MM.1S (cell line): ENCODE measurements at regions not wholly inside any gene's neighbourhood (a gene's known extent, or its start where the extent isn't known, plus 50 kb on each side); places are given as distances from the start of the nearest gene placed in this dataset.

ENCODE experiments used
- DNase-seq: peaks from one replicate; pipeline ENCODE4 v3.0.0-alpha.2; 2015
- H2AFZ ChIP-seq: fragments of 300-600 bp; sonication (generic); 2 replicates; pipeline ENCODE4 v1.6.0; 2016; ENCODE audit warnings: antibody characterized with exemption, low read length
- H3F3A ChIP-seq: fragments of 300-600 bp; sonication (generic); 2 replicates; pipeline ENCODE4 v1.6.1; 2016; ENCODE audit warnings: mild to moderate bottlenecking, antibody characterized with exemption, low read length, moderate library complexity, mixed read lengths; ENCODE audit not compliant: insufficient read depth
- H3K27ac ChIP-seq: fragments of 300-600 bp; sonication (generic); 2 replicates; pipeline ENCODE4 v1.5.1; 2016; ENCODE audit warnings: mild to moderate bottlenecking, low read length
- H3K27me3 ChIP-seq: fragments of 300-600 bp; sonication (generic); replicated peaks from 2 replicates; pipeline ENCODE4 v1.6.0; 2016; ENCODE audit warnings: low read length; ENCODE audit not compliant: insufficient read depth
- H3K36me3 ChIP-seq: fragments of 300-600 bp; sonication (generic); replicated peaks from 2 replicates; pipeline ENCODE4 v1.6.1; 2016; ENCODE audit warnings: mild to moderate bottlenecking, low read length, mixed read lengths; ENCODE audit not compliant: insufficient read depth
- H3K4me1 ChIP-seq: fragments of 300-600 bp; sonication (generic); 2 replicates; pipeline ENCODE4 v1.6.1; 2016; ENCODE audit warnings: low read length, mixed read lengths
- H3K4me2 ChIP-seq: fragments of 300-600 bp; sonication (generic); 2 replicates; pipeline ENCODE4 v1.6.0; 2016; ENCODE audit warnings: low read depth, low read length
- H3K4me3 ChIP-seq: fragments of 300-600 bp; sonication (generic); 2 replicates; pipeline ENCODE4 v1.5.1; 2016; ENCODE audit warnings: low read length, mixed read lengths
- H3K79me2 ChIP-seq: fragments of 300-600 bp; sonication (generic); 2 replicates; pipeline ENCODE4 v1.6.1; 2016; ENCODE audit warnings: mixed run types, low read length, mixed read lengths
- H3K9ac ChIP-seq: fragments of 300-600 bp; sonication (generic); 2 replicates; pipeline ENCODE4 v1.6.1; 2016; ENCODE audit warnings: low read length, mixed read lengths
- H3K9me2 ChIP-seq: fragments of 300-600 bp; sonication (generic); replicated peaks from 2 replicates; pipeline ENCODE4 v1.6.1; 2016; ENCODE audit warnings: mild to moderate bottlenecking, low read length, mixed read lengths; ENCODE audit not compliant: insufficient read depth
- H3K9me3 ChIP-seq: fragments of 300-600 bp; sonication (generic); replicated peaks from 2 replicates; pipeline ENCODE4 v1.6.1; 2016; ENCODE audit warnings: mild to moderate bottlenecking, low read length, mixed read lengths; ENCODE audit not compliant: insufficient read depth
- H4K20me1 ChIP-seq: fragments of 300-600 bp; sonication (generic); 2 replicates; pipeline ENCODE4 v1.6.1; 2016; ENCODE audit warnings: mild to moderate bottlenecking, low read length, moderate library complexity, mixed read lengths; ENCODE audit not compliant: insufficient read depth
- EZH2 ChIP-seq: fragments of 300-600 bp; sonication (generic); optimal IDR thresholded peaks from 2 replicates; pipeline ENCODE3; 2017; ENCODE audit warnings: low read depth, mild to moderate bottlenecking, antibody characterized with exemption, low read length, mixed read lengths
- EZH2phosphoT487 ChIP-seq: fragments of 300-600 bp; sonication (generic); IDR thresholded peaks from 2 replicates; pipeline ENCODE4 v1.6.1; 2018; ENCODE audit warnings: antibody characterized with exemption, low read length
- TF ChIP-seq, protein P1 (sequence below): fragments of 300-600 bp; sonication (generic); IDR thresholded peaks from 2 replicates; pipeline ENCODE4 v1.5.1; 2016; ENCODE audit warnings: antibody characterized with exemption, low read length, mixed read lengths

DNA sequence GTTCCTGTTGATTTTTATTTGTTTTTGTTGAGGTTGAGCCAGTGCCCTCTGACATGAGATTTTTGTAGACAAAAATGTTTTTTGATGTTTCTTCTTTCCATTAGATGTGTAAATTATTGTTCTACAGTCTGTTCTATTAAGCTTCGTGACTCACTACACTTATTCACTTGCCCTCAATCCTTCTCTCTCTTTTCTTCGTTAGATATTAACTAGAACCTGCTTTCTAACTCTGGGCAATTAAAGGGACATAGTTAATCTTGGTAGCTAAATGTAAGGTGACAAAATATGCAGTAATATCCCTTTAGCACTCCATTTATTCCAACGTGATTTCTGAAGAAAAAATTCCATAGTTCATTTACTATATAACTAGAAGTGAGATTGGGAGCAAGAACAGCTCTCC is 333.9 kb downstream of the PDHA2 start:
- Histone ChIP-seq H3K27ac (no peak overlapping the region), H2AFZ (no peak overlapping the region), H3K4me3 (no peak overlapping the region), H3K4me2 (no peak overlapping the region), H3K9ac (no peak overlapping the region), H3K79me2 (no peaks in the 10 kb centered on the region), H4K20me1 (no peaks in the 10 kb centered on the region), H3K36me3 (no peaks in the 10 kb centered on the region), H3K27me3 (no peaks in the 10 kb centered on the region), H3F3A (no peaks in the 10 kb centered on the region), H3K4me1 (no peaks in the 10 kb centered on the region), H3K9me3 (no peaks in the 10 kb centered on the region), H3K9me2 (no peaks in the 10 kb centered on the region)
- no peak for DNase-seq
- TF ChIP-seq, protein P1, sequence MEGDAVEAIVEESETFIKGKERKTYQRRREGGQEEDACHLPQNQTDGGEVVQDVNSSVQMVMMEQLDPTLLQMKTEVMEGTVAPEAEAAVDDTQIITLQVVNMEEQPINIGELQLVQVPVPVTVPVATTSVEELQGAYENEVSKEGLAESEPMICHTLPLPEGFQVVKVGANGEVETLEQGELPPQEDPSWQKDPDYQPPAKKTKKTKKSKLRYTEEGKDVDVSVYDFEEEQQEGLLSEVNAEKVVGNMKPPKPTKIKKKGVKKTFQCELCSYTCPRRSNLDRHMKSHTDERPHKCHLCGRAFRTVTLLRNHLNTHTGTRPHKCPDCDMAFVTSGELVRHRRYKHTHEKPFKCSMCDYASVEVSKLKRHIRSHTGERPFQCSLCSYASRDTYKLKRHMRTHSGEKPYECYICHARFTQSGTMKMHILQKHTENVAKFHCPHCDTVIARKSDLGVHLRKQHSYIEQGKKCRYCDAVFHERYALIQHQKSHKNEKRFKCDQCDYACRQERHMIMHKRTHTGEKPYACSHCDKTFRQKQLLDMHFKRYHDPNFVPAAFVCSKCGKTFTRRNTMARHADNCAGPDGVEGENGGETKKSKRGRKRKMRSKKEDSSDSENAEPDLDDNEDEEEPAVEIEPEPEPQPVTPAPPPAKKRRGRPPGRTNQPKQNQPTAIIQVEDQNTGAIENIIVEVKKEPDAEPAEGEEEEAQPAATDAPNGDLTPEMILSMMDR = no peak
- TF ChIP-seq EZH2phosphoT487 (no peak), EZH2 (no peak)

DNA sequence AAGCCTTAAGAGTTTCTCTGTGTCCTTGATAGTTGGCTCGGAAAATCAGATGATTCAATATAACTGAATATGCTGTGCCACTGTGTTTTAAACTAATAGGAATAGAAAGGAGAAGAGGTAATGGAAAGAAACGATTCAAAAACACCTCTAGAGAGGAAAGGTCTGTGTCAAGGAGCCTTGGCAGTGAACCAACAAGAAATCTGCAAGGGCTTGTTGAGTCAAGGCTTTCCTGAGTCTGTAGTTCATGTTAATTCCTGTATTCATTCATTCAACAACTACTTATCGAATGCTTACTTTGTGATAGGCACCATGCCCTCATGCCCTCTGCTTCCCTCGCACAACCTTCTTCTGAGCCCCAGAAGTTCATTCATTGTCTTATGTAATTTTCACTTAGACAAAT is 336.0 kb downstream of the PDHA2 start:
- H3K79me2 ChIP-seq = no peaks in the 10 kb centered on the region
- no peak overlapping the region for H3K4me3 ChIP-seq
- no peaks in the 10 kb centered on the region for H3K36me3 ChIP-seq
- no peak for DNase-seq
- no peak overlapping the region for H2AFZ ChIP-seq
- no peaks in the 10 kb centered on the region for H3K9me3 ChIP-seq
- no peaks in the 10 kb centered on the region for H3K9me2 ChIP-seq
- H3K4me2 ChIP-seq = no peak overlapping the region
- H3K4me1 ChIP-seq = no peaks in the 10 kb centered on the region
- H3K27me3 ChIP-seq = no peaks in the 10 kb centered on the region
- TF ChIP-seq EZH2 (no peak), EZH2phosphoT487 (no peak)
- TF ChIP-seq, protein P1 = no peak
- H4K20me1 ChIP-seq = no peaks in the 10 kb centered on the region
- no peaks in the 10 kb centered on the region for H3F3A ChIP-seq
- H3K27ac ChIP-seq = no peak overlapping the region
- H3K9ac ChIP-seq = no peak overlapping the region

DNA sequence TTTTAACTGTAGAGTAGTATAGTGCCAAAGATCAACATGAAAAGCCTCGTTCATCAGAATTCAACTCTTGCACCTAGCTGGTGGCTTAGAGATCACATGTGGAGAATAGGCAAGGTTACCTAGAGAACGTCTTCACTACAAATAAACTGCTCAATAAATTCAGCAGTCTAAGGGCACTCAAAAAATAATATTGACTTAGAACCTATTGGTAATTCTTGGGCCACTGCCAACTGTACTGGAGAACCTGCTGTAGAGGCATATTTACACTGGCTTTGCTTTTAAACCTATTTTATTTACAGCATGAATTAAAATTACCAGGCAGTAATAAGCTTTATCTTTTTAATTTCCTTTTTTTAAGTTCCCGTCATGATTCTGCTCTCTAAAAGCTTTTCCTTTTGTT is 343.7 kb downstream of the PDHA2 start:
- Histone ChIP-seq H3K9me3 (no peaks in the 10 kb centered on the region), H3K9me2 (no peaks in the 10 kb centered on the region), H3K9ac (no peak overlapping the region), H3F3A (no peaks in the 10 kb centered on the region), H2AFZ (no peak overlapping the region), H3K36me3 (no peaks in the 10 kb centered on the region), H3K4me2 (no peak overlapping the region), H3K27ac (no peak overlapping the region), H3K79me2 (no peaks in the 10 kb centered on the region), H3K4me1 (no peaks in the 10 kb centered on the region), H3K27me3 (no peaks in the 10 kb centered on the region), H4K20me1 (no peaks in the 10 kb centered on the region), H3K4me3 (no peak overlapping the region)
- no peak for TF ChIP-seq EZH2
- TF ChIP-seq EZH2phosphoT487 = no peak
- TF ChIP-seq, protein P1 = no peak
- no peak for DNase-seq
